ENCODE measurements at regions not wholly inside any gene's neighbourhood (a gene's known extent, or its start where the extent isn't known, plus 50 kb on each side); places are given as distances from the start of the nearest gene placed in this dataset.

DNA sequence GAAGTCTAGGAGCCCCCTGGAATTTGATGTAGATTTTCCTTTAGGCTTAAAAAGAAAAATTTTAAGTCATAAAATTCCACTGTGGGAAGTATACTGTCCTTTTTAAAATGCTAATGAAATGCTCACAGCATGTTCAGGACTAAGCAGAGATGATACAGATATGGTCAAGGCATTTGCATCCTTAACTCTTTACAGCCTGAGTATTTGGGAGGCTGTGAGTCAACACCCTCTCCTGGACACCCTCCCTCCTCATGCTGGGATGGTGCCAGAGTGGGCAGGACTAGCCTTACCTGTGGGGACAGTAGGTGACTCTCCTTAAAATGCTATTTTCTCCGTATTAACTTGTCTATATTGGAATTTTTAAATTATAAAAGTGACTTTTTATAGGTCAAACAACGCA is 197.4 kb upstream of the ELL2 start:
- no peak for ATAC-seq (ENCODE audit: poor library complexity)
- Histone ChIP-seq H3K4me3 (ENCODE audit: low read length) (no peak overlapping the region), H3K4me1 (ENCODE audit: insufficient read depth, low read length) (no peaks in the 10 kb centered on the region), H3K9me3 (ENCODE audit: control insufficient read depth in 1 of 2, insufficient read depth in 1 of 2, low read length in 2 of 2) (no peaks in the 10 kb centered on the region), H3K36me3 (ENCODE audit: insufficient read depth, low read length) (no peaks in the 10 kb centered on the region), H3K27ac (ENCODE audit: low read depth in 1 of 2, low read length in 2 of 2) (no peak overlapping the region), H3K27me3 (ENCODE audit: control insufficient read depth in 1 of 2, insufficient read depth in 2 of 2, low read length in 2 of 2) (no peaks in the 10 kb centered on the region)
- no peaks in the 10 kb centered on the region for H3K36me3 Mint-ChIP-seq (ENCODE audit: low read depth)
- no peak for DNase-seq
- no peak overlapping the region for H3K4me3 Mint-ChIP-seq
- no peaks in the 10 kb centered on the region for H3K4me1 Mint-ChIP-seq (ENCODE audit: low read depth)
- CTCF ChIA-PET, result no interaction called here
- H3K9me3 Mint-ChIP-seq, result no peaks in the 10 kb centered on the region
- H3K27ac Mint-ChIP-seq, result no peak overlapping the region
- TF ChIP-seq, protein P1, sequence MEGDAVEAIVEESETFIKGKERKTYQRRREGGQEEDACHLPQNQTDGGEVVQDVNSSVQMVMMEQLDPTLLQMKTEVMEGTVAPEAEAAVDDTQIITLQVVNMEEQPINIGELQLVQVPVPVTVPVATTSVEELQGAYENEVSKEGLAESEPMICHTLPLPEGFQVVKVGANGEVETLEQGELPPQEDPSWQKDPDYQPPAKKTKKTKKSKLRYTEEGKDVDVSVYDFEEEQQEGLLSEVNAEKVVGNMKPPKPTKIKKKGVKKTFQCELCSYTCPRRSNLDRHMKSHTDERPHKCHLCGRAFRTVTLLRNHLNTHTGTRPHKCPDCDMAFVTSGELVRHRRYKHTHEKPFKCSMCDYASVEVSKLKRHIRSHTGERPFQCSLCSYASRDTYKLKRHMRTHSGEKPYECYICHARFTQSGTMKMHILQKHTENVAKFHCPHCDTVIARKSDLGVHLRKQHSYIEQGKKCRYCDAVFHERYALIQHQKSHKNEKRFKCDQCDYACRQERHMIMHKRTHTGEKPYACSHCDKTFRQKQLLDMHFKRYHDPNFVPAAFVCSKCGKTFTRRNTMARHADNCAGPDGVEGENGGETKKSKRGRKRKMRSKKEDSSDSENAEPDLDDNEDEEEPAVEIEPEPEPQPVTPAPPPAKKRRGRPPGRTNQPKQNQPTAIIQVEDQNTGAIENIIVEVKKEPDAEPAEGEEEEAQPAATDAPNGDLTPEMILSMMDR (IDR thresholded peaks at IDR 0.05), result no peak
- POLR2A ChIA-PET, result no interaction called here
- H3K27me3 Mint-ChIP-seq, result peaks cover 17% of the 10 kb centered on the region
- intact Hi-C loops (cut with DNase I, micrococcal nuclease), result no loop called here

- no peaks in the 10 kb centered on the region for H3K27me3 ChIP-seq (ENCODE audit: control insufficient read depth in 1 of 2, insufficient read depth in 2 of 2, low read length in 2 of 2)
- TF ChIP-seq, protein P1 (IDR thresholded peaks at IDR 0.05), result no peak
- no peaks in the 10 kb centered on the region for H3K36me3 Mint-ChIP-seq (ENCODE audit: low read depth)
- peaks cover 14% of the 10 kb centered on the region for H3K27me3 Mint-ChIP-seq
- POLR2A ChIA-PET, result no interaction called here
- no peak overlapping the region for H3K27ac ChIP-seq (ENCODE audit: low read depth in 1 of 2, low read length in 2 of 2)
- no peak overlapping the region for H3K27ac Mint-ChIP-seq
- H3K4me1 ChIP-seq (ENCODE audit: insufficient read depth, low read length), result no peaks in the 10 kb centered on the region
- no peak overlapping the region for H3K4me3 ChIP-seq (ENCODE audit: low read length)
- no peaks in the 10 kb centered on the region for H3K9me3 Mint-ChIP-seq
- H3K9me3 ChIP-seq (ENCODE audit: control insufficient read depth in 1 of 2, insufficient read depth in 1 of 2, low read length in 2 of 2), result no peaks in the 10 kb centered on the region
- CTCF ChIA-PET, result no interaction called here
- H3K4me1 Mint-ChIP-seq (ENCODE audit: low read depth), result no peaks in the 10 kb centered on the region
- intact Hi-C loops (cut with DNase I, micrococcal nuclease), result no loop called here
- DNase-seq, result no peak
- no peak overlapping the region for H3K4me3 Mint-ChIP-seq
- no peaks in the 10 kb centered on the region for H3K36me3 ChIP-seq (ENCODE audit: insufficient read depth, low read length)
- no peak for ATAC-seq (ENCODE audit: poor library complexity)
Measured at GRCh38 chr5:96157841-96158291, 196.2 kb upstream of the ELL2 start.

- H3K27ac ChIP-seq (ENCODE audit: low read depth in 1 of 2, low read length in 2 of 2), result no peak overlapping the region
- ChIA-PET POLR2A (no interaction called here), CTCF (no interaction called here)
- no peak overlapping the region for H3K4me3 ChIP-seq (ENCODE audit: low read length)
- no peaks in the 10 kb centered on the region for H3K4me1 Mint-ChIP-seq (ENCODE audit: low read depth)
- no peaks in the 10 kb centered on the region for H3K36me3 ChIP-seq (ENCODE audit: insufficient read depth, low read length)
- peaks cover 14% of the 10 kb centered on the region for H3K27me3 Mint-ChIP-seq
- intact Hi-C loops (cut with DNase I, micrococcal nuclease), result no loop called here
- H3K9me3 Mint-ChIP-seq, result no peaks in the 10 kb centered on the region
- no peaks in the 10 kb centered on the region for H3K27me3 ChIP-seq (ENCODE audit: control insufficient read depth in 1 of 2, insufficient read depth in 2 of 2, low read length in 2 of 2)
- H3K4me1 ChIP-seq (ENCODE audit: insufficient read depth, low read length), result no peaks in the 10 kb centered on the region
- H3K36me3 Mint-ChIP-seq (ENCODE audit: low read depth), result no peaks in the 10 kb centered on the region
- no peak overlapping the region for H3K27ac Mint-ChIP-seq
- H3K4me3 Mint-ChIP-seq, result no peak overlapping the region
- no peak for ATAC-seq (ENCODE audit: poor library complexity)
- no peak for DNase-seq
- no peaks in the 10 kb centered on the region for H3K9me3 ChIP-seq (ENCODE audit: control insufficient read depth in 1 of 2, insufficient read depth in 1 of 2, low read length in 2 of 2)
- TF ChIP-seq, protein P1 (IDR thresholded peaks at IDR 0.05), result no peak
Measured at GRCh38 chr5:96157077-96157780, 195.6 kb upstream of the ELL2 start.

Data from CD4-positive, alpha-beta T cell (primary cell).